Hepatic stellate cell (primary cell): ENCODE measurements at regions not wholly inside any gene's neighbourhood (a gene's known extent, or its start where the extent isn't known, plus 50 kb on each side); places are given as distances from the start of the nearest gene placed in this dataset.
"Not testable (repeated sequence)": the region's sequence is repeated elsewhere in the genome, so short reads cannot be mapped to it uniquely, and the experiment has no call there.

Source experiments
- DNase-seq: peaks from one replicate; pipeline ENCODE4 v3.0.0; 2011; ENCODE audit warnings: low spot score

- DNase-seq, result not testable (repeated sequence)
These were observed 54.8 kb upstream of the FAM90A1 start for GRCh38 chr12:8282181-8282580.

GRCh38 chr12:8285681-8286080 lies 58.3 kb upstream of the FAM90A1 start:
- DNase-seq, result not testable (repeated sequence)

- DNase-seq, result not testable (repeated sequence)
These were observed 64.3 kb upstream of the FAM90A1 start for GRCh38 chr12:8291764-8292163.

- not testable (repeated sequence) for DNase-seq
These were observed 67.2 kb upstream of the FAM90A1 start for GRCh38 chr12:8294662-8295061.

GRCh38 chr12:8308611-8309010 lies 81.2 kb upstream of the FAM90A1 start:
- not testable (repeated sequence) for DNase-seq

- not testable (repeated sequence) for DNase-seq
These were observed 88.6 kb upstream of the FAM90A1 start for GRCh38 chr12:8315997-8316396.

GRCh38 chr12:8317675-8318074 lies 90.3 kb upstream of the FAM90A1 start:
- DNase-seq, result not testable (repeated sequence)

- DNase-seq, result not testable (repeated sequence)
These were observed 92.9 kb upstream of the FAM90A1 start for GRCh38 chr12:8320251-8320730.

- DNase-seq, result not testable (repeated sequence)
These were observed 93.5 kb upstream of the FAM90A1 start for GRCh38 chr12:8320791-8321370.

GRCh38 chr12:8325145-8325839 lies 97.9 kb upstream of the FAM90A1 start:
- DNase-seq, result not testable (repeated sequence)

GRCh38 chr12:8328835-8329234 lies 101.4 kb upstream of the FAM90A1 start:
- DNase-seq, result not testable (repeated sequence)

- not testable (repeated sequence) for DNase-seq
These were observed 105.0 kb upstream of the FAM90A1 start for GRCh38 chr12:8332373-8332772.

- DNase-seq, result not testable (repeated sequence)
These were observed 104.7 kb upstream of the CLEC6A start for GRCh38 chr12:8351073-8351472.

- not testable (repeated sequence) for DNase-seq
These were observed 101.0 kb upstream of the CLEC6A start for GRCh38 chr12:8354741-8355140.

- DNase-seq, result not testable (repeated sequence)
These were observed 100.2 kb upstream of the CLEC6A start for GRCh38 chr12:8355531-8355930.

GRCh38 chr12:8373744-8374143 lies 82.0 kb upstream of the CLEC6A start:
- DNase-seq, result peak; percentile 12

GRCh38 chr12:8375122-8375521 lies 80.6 kb upstream of the CLEC6A start:
- DNase-seq, result not testable (repeated sequence)

- DNase-seq, result not testable (repeated sequence)
These were observed 78.0 kb upstream of the CLEC6A start for GRCh38 chr12:8377756-8378155.

- DNase-seq, result not testable (repeated sequence)
These were observed 73.2 kb upstream of the CLEC6A start for GRCh38 chr12:8382556-8382955.

GRCh38 chr12:8384686-8385085 lies 71.1 kb upstream of the CLEC6A start:
- not testable (repeated sequence) for DNase-seq

GRCh38 chr12:8385431-8385830 lies 70.3 kb upstream of the CLEC6A start:
- DNase-seq, result not testable (repeated sequence)

GRCh38 chr12:8386661-8387060 lies 69.1 kb upstream of the CLEC6A start:
- DNase-seq, result not testable (repeated sequence)

GRCh38 chr12:8389296-8389695 lies 66.5 kb upstream of the CLEC6A start:
- not testable (repeated sequence) for DNase-seq
